Kasumi-1 (cell line): ENCODE measurements at regions not wholly inside any gene's neighbourhood (a gene's known extent, or its start where the extent isn't known, plus 50 kb on each side); places are given as distances from the start of the nearest gene placed in this dataset.

Experiments
- DNase-seq, 2 experiments: peaks; one replicate each; lab custom pipeline; 2025; lab: John Stamatoyannopoulos, UW

- no peak for DNase-seq
Measured at GRCh38 chr4:149928507-149928906, 112.9 kb upstream of the IQCM start.

- DNase-seq, result no peak
Measured at GRCh38 chr4:149931431-149931830, 115.8 kb upstream of the IQCM start.

- DNase-seq, result no peak
Measured at GRCh38 chr4:149932188-149932587, 116.5 kb upstream of the IQCM start.

- no peak for DNase-seq
Measured at GRCh38 chr4:149933120-149933519, 117.5 kb upstream of the IQCM start.

GRCh38 chr4:149933883-149934282, 118.2 kb upstream of the IQCM start:
- no peak for DNase-seq

GRCh38 chr4:149949381-149949780, 128.9 kb upstream of the DCLK2 start:
- DNase-seq, result no peak

- DNase-seq, result no peak
Measured at GRCh38 chr4:149951152-149951900, 126.9 kb upstream of the DCLK2 start.

GRCh38 chr4:149952101-149952500, 126.1 kb upstream of the DCLK2 start:
- DNase-seq, result no peak

GRCh38 chr4:149952716-149953115, 125.5 kb upstream of the DCLK2 start:
- no peak for DNase-seq

- DNase-seq, result no peak
Measured at GRCh38 chr4:149955780-149956390, 122.4 kb upstream of the DCLK2 start.

- no peak for DNase-seq
Measured at GRCh38 chr4:149956678-149957077, 121.6 kb upstream of the DCLK2 start.

- DNase-seq, result peak in 1 of 2 experiments; percentile 4
Measured at GRCh38 chr4:149961876-149962597, 116.2 kb upstream of the DCLK2 start.

GRCh38 chr4:149964001-149964796, 114.0 kb upstream of the DCLK2 start:
- DNase-seq, result no peak

- peak in 1 of 2 experiments; percentile 10 for DNase-seq
Measured at GRCh38 chr4:149965206-149965605, 113.0 kb upstream of the DCLK2 start.

GRCh38 chr4:149972407-149972806, 105.8 kb upstream of the DCLK2 start:
- DNase-seq, result no peak

- no peak for DNase-seq
Measured at GRCh38 chr4:149973181-149973580, 105.1 kb upstream of the DCLK2 start.

- no peak for DNase-seq
Measured at GRCh38 chr4:149975172-149975571, 103.1 kb upstream of the DCLK2 start.

- DNase-seq, result no peak
Measured at GRCh38 chr4:149980121-149980682, 98.0 kb upstream of the DCLK2 start.

GRCh38 chr4:149980941-149981340, 97.3 kb upstream of the DCLK2 start:
- peak; percentile 65 for DNase-seq

GRCh38 chr4:149983401-149983800, 94.8 kb upstream of the DCLK2 start:
- DNase-seq, result no peak

- DNase-seq, result no peak
Measured at GRCh38 chr4:149983931-149984330, 94.3 kb upstream of the DCLK2 start.

GRCh38 chr4:149985981-149986380, 92.3 kb upstream of the DCLK2 start:
- DNase-seq, result no peak
